ENCODE measurements at regions not wholly inside any gene's neighbourhood (a gene's known extent, or its start where the extent isn't known, plus 50 kb on each side); places are given as distances from the start of the nearest gene placed in this dataset.

GRCh38 chr15:96076350-96076749, 254.2 kb upstream of the NR2F2 start:
- DNase-seq (ENCODE audit: low read depth in 2 of 2) = no peak

- no peak for DNase-seq (ENCODE audit: low read depth in 2 of 2)
These were observed 251.5 kb upstream of the NR2F2 start for GRCh38 chr15:96079041-96079440.

GRCh38 chr15:96079882-96080281, 250.6 kb upstream of the NR2F2 start:
- DNase-seq (ENCODE audit: low read depth in 2 of 2) = no peak

GRCh38 chr15:96086164-96086563, 244.3 kb upstream of the NR2F2 start:
- no peak for DNase-seq (ENCODE audit: low read depth in 2 of 2)

- no peak for DNase-seq (ENCODE audit: low read depth in 2 of 2)
These were observed 243.2 kb upstream of the NR2F2 start for GRCh38 chr15:96087180-96087884.

- DNase-seq (ENCODE audit: low read depth in 2 of 2) = no peak
These were observed 241.8 kb upstream of the NR2F2 start for GRCh38 chr15:96088650-96089049.

- no peak for DNase-seq (ENCODE audit: low read depth in 2 of 2)
These were observed 241.0 kb upstream of the NR2F2 start for GRCh38 chr15:96089405-96090058.

GRCh38 chr15:96092186-96092585, 238.3 kb upstream of the NR2F2 start:
- no peak for DNase-seq (ENCODE audit: low read depth in 2 of 2)

- DNase-seq (ENCODE audit: low read depth in 2 of 2) = no peak
These were observed 237.4 kb upstream of the NR2F2 start for GRCh38 chr15:96093063-96093462.

GRCh38 chr15:96097661-96098060, 232.8 kb upstream of the NR2F2 start:
- DNase-seq (ENCODE audit: low read depth in 2 of 2) = no peak

- DNase-seq (ENCODE audit: low read depth in 2 of 2) = no peak
These were observed 227.9 kb upstream of the NR2F2 start for GRCh38 chr15:96102631-96103030.

GRCh38 chr15:96106181-96106580, 224.3 kb upstream of the NR2F2 start:
- no peak for DNase-seq (ENCODE audit: low read depth in 2 of 2)

GRCh38 chr15:96106628-96107027, 223.9 kb upstream of the NR2F2 start:
- DNase-seq (ENCODE audit: low read depth in 2 of 2) = no peak

GRCh38 chr15:96107916-96108315, 222.6 kb upstream of the NR2F2 start:
- DNase-seq (ENCODE audit: low read depth in 2 of 2) = peak; percentile 72 to 75

- DNase-seq (ENCODE audit: low read depth in 2 of 2) = no peak
These were observed 222.1 kb upstream of the NR2F2 start for GRCh38 chr15:96108405-96108804.

GRCh38 chr15:96109820-96110219, 220.7 kb upstream of the NR2F2 start:
- no peak for DNase-seq (ENCODE audit: low read depth in 2 of 2)

- no peak for DNase-seq (ENCODE audit: low read depth in 2 of 2)
These were observed 218.5 kb upstream of the NR2F2 start for GRCh38 chr15:96112018-96112417.

GRCh38 chr15:96115642-96116041, 214.9 kb upstream of the NR2F2 start:
- peak; percentile 37 to 44 for DNase-seq (ENCODE audit: low read depth in 2 of 2)

- DNase-seq (ENCODE audit: low read depth in 2 of 2) = no peak
These were observed 213.2 kb upstream of the NR2F2 start for GRCh38 chr15:96117270-96117669.

GRCh38 chr15:96119734-96120133, 210.8 kb upstream of the NR2F2 start:
- DNase-seq (ENCODE audit: low read depth in 2 of 2) = no peak

GRCh38 chr15:96121086-96121920, 209.2 kb upstream of the NR2F2 start:
- no peak for DNase-seq (ENCODE audit: low read depth in 2 of 2)
